Endothelial cell of umbilical vein (primary cell): ENCODE measurements at regions not wholly inside any gene's neighbourhood (a gene's known extent, or its start where the extent isn't known, plus 50 kb on each side); places are given as distances from the start of the nearest gene placed in this dataset.

Experiments used
- BruUV-seq: library from RNA; stranded (reverse); fragments of 400-500 nt; replicated peaks from 2 replicates; lab custom pipeline; 2021; lab: Mats Ljungman, UMichigan
- CTCF ChIA-PET: fragments of 300-600, 350-600 bp; sonication (Branson Sonifier 250); formaldehyde crosslinking; loops from one replicate; lab custom pipeline; 2021; ENCODE audit warnings: antibody characterized with exemption, inconsistent platforms; lab: Charles Lee
- POLR2A ChIA-PET: fragments of 300-600, 350-600 bp; sonication (Branson Sonifier 250); formaldehyde crosslinking; loops from one replicate; lab custom pipeline; 2021; ENCODE audit warnings: antibody characterized with exemption, inconsistent platforms; lab: Charles Lee
- DNase-seq: peaks from one replicate; pipeline ENCODE4 v3.0.0-alpha.2; 2011; ENCODE audit warnings: low read depth, low spot score
- FAIRE-seq: peaks from 2 replicates; lab custom pipeline; 2011; peaks lifted over from hg19 to GRCh38; lab: Jason Lieb, UNC
- H2AFZ ChIP-seq: 2 replicates; pipeline ENCODE4 v1.6.0; 2012; ENCODE audit warnings: low read depth, low read length, control low read depth, inconsistent platforms
- H3K27ac ChIP-seq: 2 replicates; pipeline ENCODE4 v1.5.1; 2011; ENCODE audit warnings: low read depth, mild to moderate bottlenecking, control low read depth, low read length, moderate library complexity; ENCODE audit not compliant: insufficient read depth
- H3K27me3 ChIP-seq, 2 experiments: 2 replicates each; pipeline versions ENCODE4 v1.6.0 to v1.6.1; 2011; ENCODE audit warnings: low read length in 2 of 2, mixed read lengths in 1 of 2; ENCODE audit not compliant: control insufficient read depth in 2 of 2, insufficient read depth in 2 of 2
- H3K36me3 ChIP-seq, 2 experiments: 2 replicates in 1 of 2; 3 replicates in 1 of 2; pipeline ENCODE4 v1.5.1; 2011; ENCODE audit warnings: low read length in 2 of 2, mild to moderate bottlenecking in 1 of 2, moderate library complexity in 1 of 2; ENCODE audit not compliant: control insufficient read depth in 2 of 2, insufficient read depth in 2 of 2; ENCODE audit errors: extremely low read depth in 1 of 2
- H3K4me1 ChIP-seq: 3 replicates; pipeline ENCODE4 v1.5.1; 2011; ENCODE audit warnings: mild to moderate bottlenecking, low read length; ENCODE audit not compliant: control insufficient read depth, insufficient read depth; ENCODE audit errors: extremely low read depth
- H3K4me2 ChIP-seq: 2 replicates; pipeline ENCODE4 v1.6.1; 2011; ENCODE audit warnings: low read length, control low read depth, mixed read lengths; ENCODE audit not compliant: insufficient read depth
- H3K4me3 ChIP-seq, 3 experiments: fragments of 200-600 bp in 1 of 3; sonication (generic), shearing (Covaris generic) in 1 of 3; replicated peaks in 1 of 3; 2 replicates each; pipeline ENCODE4 v1.5.1; 2011 to 2016; ENCODE audit warnings: control low read depth in 3 of 3, low read length in 3 of 3, mild to moderate bottlenecking in 2 of 3, inconsistent platforms in 1 of 3, low read depth in 1 of 3, moderate library complexity in 1 of 3; ENCODE audit not compliant: insufficient read depth in 1 of 3
- H3K79me2 ChIP-seq: 2 replicates; pipeline ENCODE4 v1.6.0; 2012; ENCODE audit warnings: low read length, inconsistent platforms; ENCODE audit not compliant: control insufficient read depth, insufficient read depth
- H3K9ac ChIP-seq: replicated peaks from 2 replicates; pipeline ENCODE3; 2011; ENCODE audit warnings: low read length, control low read depth; ENCODE audit not compliant: insufficient read depth; ENCODE audit errors: extremely low read depth
- H3K9me1 ChIP-seq: replicated peaks from 3 replicates; pipeline ENCODE4 v1.6.0; 2011; ENCODE audit warnings: mild to moderate bottlenecking, low read length; ENCODE audit not compliant: control insufficient read depth, insufficient read depth; ENCODE audit errors: extremely low read depth
- H3K9me3 ChIP-seq: replicated peaks from 2 replicates; pipeline ENCODE4 v1.5.1; 2012; ENCODE audit warnings: low read length, inconsistent platforms; ENCODE audit not compliant: control insufficient read depth, insufficient read depth
- H4K20me1 ChIP-seq: replicated peaks from 2 replicates; pipeline ENCODE3; 2011; ENCODE audit warnings: mild to moderate bottlenecking, low read length; ENCODE audit not compliant: control insufficient read depth, insufficient read depth; ENCODE audit errors: extremely low read depth
- CTCF ChIP-seq, 2 donors: IDR thresholded peaks; 1 replicate in 1 of 2; 2 replicates in 1 of 2; pipeline ENCODE4 v1.5.1; 2011; ENCODE audit warnings: low read length in 2 of 2, mild to moderate bottlenecking in 2 of 2, moderate library complexity in 2 of 2, control low read depth in 1 of 2, inconsistent platforms in 1 of 2, low read depth in 1 of 2; ENCODE audit not compliant: insufficient read depth in 1 of 2; ENCODE audit errors: extremely low read depth in 1 of 2
- EZH2 ChIP-seq: IDR thresholded peaks from 2 replicates; pipeline ENCODE4 v1.6.1; 2012; ENCODE audit warnings: borderline replicate concordance, low read depth, mild to moderate bottlenecking, moderate library complexity, low read length, inconsistent platforms; ENCODE audit not compliant: severe bottlenecking
- FOS ChIP-seq: IDR thresholded peaks from 2 replicates; pipeline ENCODE4 v1.6.1; 2011; ENCODE audit warnings: mild to moderate bottlenecking, low read length, moderate library complexity, borderline replicate concordance; ENCODE audit not compliant: insufficient read depth
- GATA2 ChIP-seq: IDR thresholded peaks from 2 replicates; pipeline ENCODE4 v1.7.0; 2011; ENCODE audit warnings: low read depth, mild to moderate bottlenecking, moderate library complexity, mixed read lengths, low read length; ENCODE audit not compliant: insufficient read length, insufficient read depth
- JUN ChIP-seq: IDR thresholded peaks from 2 replicates; pipeline ENCODE4 v1.6.1; 2011; ENCODE audit warnings: borderline replicate concordance, low read depth; ENCODE audit not compliant: insufficient read length, insufficient read depth
- MAX ChIP-seq: IDR thresholded peaks from 2 replicates; pipeline ENCODE4 v1.6.1; 2011; ENCODE audit not compliant: insufficient read depth, insufficient read length
- MYC ChIP-seq: IDR thresholded peaks from one replicate; pipeline ENCODE4 v1.6.1; 2011; ENCODE audit warnings: mild to moderate bottlenecking, low read depth, low read length
- POLR2A ChIP-seq: IDR thresholded peaks from 2 replicates; pipeline ENCODE4 v1.6.1; 2012; ENCODE audit warnings: low read depth, mild to moderate bottlenecking, control low read depth, low read length
- POLR2AphosphoS5 ChIP-seq: IDR thresholded peaks from 2 replicates; pipeline ENCODE4 v1.6.1; 2012; ENCODE audit warnings: low read depth, mild to moderate bottlenecking, control low read depth, low read length, moderate library complexity; ENCODE audit not compliant: insufficient read depth
- dilution Hi-C: fragments of 300-500 bp; cut with MboI; formaldehyde crosslinking; loops from one replicate; pipeline ENCODE4 v1.15.0; 2019; ENCODE audit warnings: low sequenced_read_pairs; ENCODE audit not compliant: extremely low pct_ligation_motif_present
- intact Hi-C: fragments of 100-400 bp; cut with micrococcal nuclease; formaldehyde crosslinking; loops from one replicate; pipeline ENCODE4 v1.10.0; 2022

GRCh38 chr13:74904556-74904955 lies 577.4 kb downstream of the TBC1D4 start:
- no peak overlapping the region for H3K9ac ChIP-seq
- no peaks in the 10 kb centered on the region for H3K9me1 ChIP-seq
- H3K27me3 ChIP-seq: no peaks in the 10 kb centered on the region
- ChIA-PET CTCF (no interaction called here), POLR2A (no interaction called here)
- H4K20me1 ChIP-seq: no peaks in the 10 kb centered on the region
- H3K79me2 ChIP-seq: no peaks in the 10 kb centered on the region
- H3K4me3 ChIP-seq: no peak overlapping the region
- dilution Hi-C loops: no loop called here
- H3K4me2 ChIP-seq: no peak overlapping the region
- no peak for TF ChIP-seq MAX
- no peak for TF ChIP-seq POLR2A
- TF ChIP-seq JUN: no peak
- no peak for TF ChIP-seq GATA2
- TF ChIP-seq CTCF (IDR thresholded peaks at IDR 0.05; ENCODE audit: extremely low read depth in 1 of 2, insufficient read depth in 1 of 2, low read depth in 1 of 2, low read length in 2 of 2): no peak
- no peak for TF ChIP-seq FOS
- TF ChIP-seq EZH2: no peak
- TF ChIP-seq POLR2AphosphoS5: no peak
- TF ChIP-seq MYC: no peak
- no peaks in the 10 kb centered on the region for H3K36me3 ChIP-seq
- no peak overlapping the region for H3K27ac ChIP-seq
- peaks cover 13% of the 10 kb centered on the region for H3K4me1 ChIP-seq
- FAIRE-seq (no peak), DNase-seq (no peak)
- no peak overlapping the region for H2AFZ ChIP-seq
- no TSS peak for BruUV-seq
- intact Hi-C loops: loop anchor here (10.0 kb wide), 2 partner anchors 310 to 770 kb away; partner anchors contain the start of gene KLF12
- no peaks in the 10 kb centered on the region for H3K9me3 ChIP-seq
